ENCODE measurements at regions not wholly inside any gene's neighbourhood (a gene's known extent, or its start where the extent isn't known, plus 50 kb on each side); places are given as distances from the start of the nearest gene placed in this dataset.

- no peak for ATAC-seq
- H3K27ac ChIP-seq: no peak overlapping the region
Measured at GRCh38 chr18:7470101-7470500, 97.0 kb upstream of the PTPRM start.

DNA sequence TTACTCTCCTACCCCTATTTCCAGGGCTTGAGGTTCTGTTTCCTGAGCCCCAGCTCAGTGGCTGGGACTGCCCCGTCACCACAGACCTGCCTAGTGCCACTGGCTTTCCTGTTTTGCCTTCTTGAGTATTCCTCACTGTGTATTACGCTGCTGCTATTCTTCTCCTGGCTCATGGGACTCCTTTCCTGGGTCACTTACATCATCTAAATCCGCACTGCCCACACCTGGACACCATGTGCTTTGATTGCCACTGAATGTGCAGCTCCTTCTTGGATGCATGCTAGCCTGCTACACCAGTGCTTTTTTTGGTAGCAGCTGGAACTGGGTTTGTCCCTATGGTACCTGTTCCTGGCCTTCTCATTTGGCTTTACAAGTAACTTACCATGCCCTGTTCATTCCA is 96.6 kb upstream of the PTPRM start:
- no peak for ATAC-seq
- H3K4me1 ChIP-seq: peaks cover 0 to 22% (median 4%) of the 10 kb centered on the region in 3 donors
- H3K36me3 ChIP-seq: no peaks in the 10 kb centered on the region
- H3K27ac ChIP-seq: no peak overlapping the region
- TF ChIP-seq EP300 (IDR thresholded peaks at IDR 0.05) (no peak), POLR2A (IDR thresholded peaks at IDR 0.05) (no peak), CTCF (IDR thresholded peaks at IDR 0.05) (no peak), POLR2AphosphoS5 (IDR thresholded peaks at IDR 0.05) (no peak)
- no peaks in the 10 kb centered on the region for H3K9me3 ChIP-seq
- WGBS, 2 donors (ENCODE audit: low coverage in 1 of 2): 79 to 97% methylated on average over 2 to 3 of the region's 3 CpGs
- no peak overlapping the region for H3K4me3 ChIP-seq
- no peaks in the 10 kb centered on the region for H3K27me3 ChIP-seq

More at GRCh38 chr18:7470101-7470500, 97.0 kb upstream of the PTPRM start:
- TF ChIP-seq EP300 (IDR thresholded peaks at IDR 0.05) (no peak), CTCF (IDR thresholded peaks at IDR 0.05) (no peak), POLR2A (IDR thresholded peaks at IDR 0.05) (no peak), POLR2AphosphoS5 (IDR thresholded peaks at IDR 0.05) (no peak)
- WGBS, 2 donors (ENCODE audit: low coverage in 1 of 2): 43 to 51% methylated on average over 5 of the region's 5 CpGs
- H3K4me1 ChIP-seq: peaks cover 0 to 26% (median 4%) of the 10 kb centered on the region in 3 donors
- H3K27me3 ChIP-seq: no peaks in the 10 kb centered on the region
- H3K36me3 ChIP-seq: no peaks in the 10 kb centered on the region
- H3K4me3 ChIP-seq: no peak overlapping the region
- H3K9me3 ChIP-seq: no peaks in the 10 kb centered on the region

GRCh38 chr18:7476386-7476785 is 90.7 kb upstream of the PTPRM start:
- TF ChIP-seq EP300 (IDR thresholded peaks at IDR 0.05) (no peak), POLR2A (IDR thresholded peaks at IDR 0.05) (no peak), POLR2AphosphoS5 (IDR thresholded peaks at IDR 0.05) (no peak), CTCF (IDR thresholded peaks at IDR 0.05) (no peak)
- H3K9me3 ChIP-seq: no peaks in the 10 kb centered on the region
- H3K4me1 ChIP-seq: peaks cover 0 to 5% (median 4%) of the 10 kb centered on the region in 3 donors
- no peak overlapping the region for H3K4me3 ChIP-seq
- 63 to 67% methylated on average over 6 of the region's 6 CpGs for WGBS, 2 donors (ENCODE audit: low coverage in 1 of 2)
- ATAC-seq: no peak
- no peak overlapping the region for H3K27ac ChIP-seq
- H3K36me3 ChIP-seq: no peaks in the 10 kb centered on the region
- H3K27me3 ChIP-seq: no peaks in the 10 kb centered on the region

DNA sequence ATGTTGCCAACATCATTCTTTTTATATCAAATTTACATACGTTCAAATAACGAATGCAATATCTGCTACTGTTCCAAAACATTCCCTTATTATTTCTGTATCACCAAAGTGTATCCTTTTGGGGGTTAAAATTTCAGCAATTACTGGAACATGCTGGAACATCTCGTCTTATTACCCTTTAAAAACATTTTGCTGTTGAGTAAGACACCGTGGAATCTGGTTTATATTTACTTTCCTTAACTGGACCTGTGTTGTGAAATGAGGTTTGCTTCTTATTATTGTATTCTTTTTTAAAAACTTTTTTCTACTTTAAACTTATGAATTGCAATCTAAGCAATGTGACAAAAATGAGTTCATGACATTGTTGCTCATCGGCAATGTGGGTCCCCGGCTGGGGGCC is 87.4 kb upstream of the PTPRM start:
- Histone ChIP-seq H3K9me3 (no peaks in the 10 kb centered on the region), H3K36me3 (no peaks in the 10 kb centered on the region), H3K27me3 (no peaks in the 10 kb centered on the region), H3K27ac (peak overlapping the region in 2 of 4 donors; percentile 18 to 59), H3K4me1 (peaks cover 0 to 5% (median 4%) of the 10 kb centered on the region in 3 donors), H3K4me3 (no peak overlapping the region)
- TF ChIP-seq CTCF (IDR thresholded peaks at IDR 0.05) (no peak), EP300 (IDR thresholded peaks at IDR 0.05) (no peak), POLR2AphosphoS5 (IDR thresholded peaks at IDR 0.05) (peak; percentile 27), POLR2A (IDR thresholded peaks at IDR 0.05) (no peak)
- peak; percentile 72 for ATAC-seq
- 27 to 68% methylated on average over 5 to 6 of the region's 6 CpGs for whole genome bisulfite sequencing, 2 donors (ENCODE audit: low coverage in 1 of 2)

GRCh38 chr18:7480879-7481278 is 86.2 kb upstream of the PTPRM start:
- no peak for ATAC-seq
- Histone ChIP-seq H3K9me3 (no peaks in the 10 kb centered on the region), H3K27me3 (no peaks in the 10 kb centered on the region), H3K36me3 (no peaks in the 10 kb centered on the region), H3K27ac (no peak overlapping the region), H3K4me1 (peaks cover 0 to 5% (median 4%) of the 10 kb centered on the region in 3 donors), H3K4me3 (no peak overlapping the region)
- TF ChIP-seq POLR2AphosphoS5 (IDR thresholded peaks at IDR 0.05) (no peak), POLR2A (IDR thresholded peaks at IDR 0.05) (no peak), EP300 (IDR thresholded peaks at IDR 0.05) (no peak), CTCF (IDR thresholded peaks at IDR 0.05) (no peak)
- WGBS, 2 donors (ENCODE audit: low coverage in 1 of 2): 92 to 100% methylated on average over 2 to 3 of the region's 7 CpGs

Measured in gastroesophageal sphincter (tissue), 4 donors.